ACC112 (cell line): ENCODE measurements at regions not wholly inside any gene's neighbourhood (a gene's known extent, or its start where the extent isn't known, plus 50 kb on each side); places are given as distances from the start of the nearest gene placed in this dataset.

ENCODE experiments used
- H2AFZ ChIP-seq: fragments of 200-600 bp; sonication (generic); one replicate; pipeline ENCODE4 v1.6.0; 2017; ENCODE audit warnings: antibody characterized with exemption, low read length; ENCODE audit not compliant: unreplicated experiment
- H3K27ac ChIP-seq: fragments of 200-600 bp; sonication (generic); 2 replicates; pipeline ENCODE4 v1.5.1; 2014; ENCODE audit warnings: low read depth, mild to moderate bottlenecking, antibody characterized with exemption, low read length, moderate library complexity
- H3K27me3 ChIP-seq: fragments of 200-600 bp; sonication (generic); 2 replicates; pipeline ENCODE4 v1.6.1; 2014; ENCODE audit warnings: mild to moderate bottlenecking, antibody characterized with exemption, low read length, moderate library complexity, mixed read lengths; ENCODE audit not compliant: insufficient read depth
- H3K36me3 ChIP-seq: fragments of 200-600 bp; sonication (generic); 2 replicates; pipeline ENCODE4 v1.6.1; 2016; ENCODE audit warnings: mild to moderate bottlenecking, antibody characterized with exemption, low read length, moderate library complexity, mixed read lengths; ENCODE audit not compliant: insufficient read depth
- H3K4me1 ChIP-seq: fragments of 200-600 bp; sonication (generic); one replicate; pipeline ENCODE4 v1.6.1; 2016; ENCODE audit warnings: low read length, mixed read lengths; ENCODE audit not compliant: insufficient read depth, unreplicated experiment, control insufficient read depth
- H3K4me3 ChIP-seq: fragments of 200-600 bp; sonication (generic); 2 replicates; pipeline ENCODE4 v1.5.1; 2014; ENCODE audit warnings: mild to moderate bottlenecking, low read depth, low read length
- H3K79me2 ChIP-seq: fragments of 200-600 bp; sonication (generic); one replicate; pipeline ENCODE4 v1.6.0; 2016; ENCODE audit warnings: low read length; ENCODE audit not compliant: control insufficient read depth, unreplicated experiment, insufficient read depth

- no peaks in the 10 kb centered on the region for H3K36me3 ChIP-seq
- no peaks in the 10 kb centered on the region for H3K27me3 ChIP-seq
- H3K4me1 ChIP-seq: no peaks in the 10 kb centered on the region
- H3K79me2 ChIP-seq: no peaks in the 10 kb centered on the region
- no peak overlapping the region for H3K4me3 ChIP-seq
- H3K27ac ChIP-seq: no peak overlapping the region
- no peak overlapping the region for H2AFZ ChIP-seq
These were observed 76.0 kb upstream of the SNRK start for GRCh38 chr3:43210049-43211027.

DNA sequence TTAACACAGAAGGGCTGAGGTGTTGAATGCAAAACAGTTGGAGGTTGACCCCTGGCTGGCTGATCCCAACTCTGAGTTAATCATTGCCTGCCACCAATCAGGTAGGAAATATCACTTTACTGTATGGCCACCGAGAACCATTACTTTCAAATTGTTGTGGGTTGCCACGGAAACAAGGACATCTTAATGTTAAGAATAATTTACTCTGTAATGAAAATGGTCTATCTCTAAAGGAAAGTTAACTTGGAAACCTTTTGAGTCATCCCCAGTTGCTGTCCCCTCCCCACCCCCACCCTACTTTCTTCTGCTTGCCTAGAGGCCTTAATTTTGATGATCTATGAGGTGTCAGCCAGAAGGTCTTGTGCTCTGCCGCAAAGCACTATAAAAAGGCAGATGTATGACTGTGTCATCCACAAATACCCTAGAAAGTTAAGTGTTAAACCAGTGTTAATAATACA is 78.7 kb upstream of the SNRK start:
- no peaks in the 10 kb centered on the region for H3K79me2 ChIP-seq
- no peaks in the 10 kb centered on the region for H3K27me3 ChIP-seq
- no peak overlapping the region for H2AFZ ChIP-seq
- H3K27ac ChIP-seq: no peak overlapping the region
- no peaks in the 10 kb centered on the region for H3K36me3 ChIP-seq
- no peaks in the 10 kb centered on the region for H3K4me1 ChIP-seq
- no peak overlapping the region for H3K4me3 ChIP-seq

DNA sequence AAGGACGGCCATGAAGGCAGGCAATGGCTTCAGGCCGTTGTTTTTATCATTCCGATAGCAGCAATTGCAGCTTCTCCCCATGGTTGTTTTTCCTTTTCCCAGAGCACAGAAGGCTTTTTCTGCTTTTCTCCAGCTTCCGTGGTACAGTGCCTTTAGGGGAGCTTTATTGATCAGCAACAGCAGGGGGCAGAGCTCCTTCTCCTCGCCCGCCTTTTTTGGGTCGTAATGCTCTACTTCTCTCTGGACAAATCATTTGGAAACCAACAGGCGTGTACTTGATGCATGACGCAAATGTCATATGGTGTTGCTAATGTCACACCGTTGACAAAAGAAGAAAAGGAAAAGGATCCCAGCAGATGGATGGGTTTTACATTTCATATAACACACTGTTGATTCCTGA is 79.7 kb upstream of the SNRK start:
- peaks cover under 1% of the 10 kb centered on the region; the same call in 1 of the 2 replicates for H3K27me3 ChIP-seq
- no peaks in the 10 kb centered on the region for H3K79me2 ChIP-seq
- no peak overlapping the region for H3K4me3 ChIP-seq
- H2AFZ ChIP-seq: no peak overlapping the region
- H3K27ac ChIP-seq: no peak overlapping the region
- no peaks in the 10 kb centered on the region for H3K36me3 ChIP-seq
- no peaks in the 10 kb centered on the region for H3K4me1 ChIP-seq

DNA sequence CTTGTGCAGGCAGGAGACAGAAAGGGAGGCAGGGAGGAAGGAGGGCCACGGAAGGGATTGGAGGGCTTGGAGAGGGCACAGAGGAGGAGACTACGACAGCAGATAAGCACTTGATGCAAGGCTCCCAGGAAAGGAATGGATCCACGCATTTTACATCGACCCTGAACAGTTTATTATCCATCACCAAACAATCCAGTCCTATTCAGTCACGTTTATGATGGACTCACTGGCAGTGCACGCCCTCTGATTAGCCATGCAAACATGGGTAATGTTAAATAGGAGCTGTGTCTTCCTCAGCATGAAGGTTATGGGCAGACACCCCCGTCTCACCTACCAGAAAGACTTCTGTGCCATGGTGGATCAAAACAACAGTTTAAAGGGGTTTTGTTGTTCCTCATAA is 80.2 kb upstream of the SNRK start:
- Histone ChIP-seq H3K27ac (no peak overlapping the region), H3K4me3 (no peak overlapping the region), H3K4me1 (no peaks in the 10 kb centered on the region)

GRCh38 chr3:43203022-43203421 is 83.3 kb upstream of the SNRK start:
- Histone ChIP-seq H3K27me3 (peaks cover 4% of the 10 kb centered on the region; the same call in 1 of the 2 replicates), H3K36me3 (no peaks in the 10 kb centered on the region), H2AFZ (no peak overlapping the region), H3K79me2 (no peaks in the 10 kb centered on the region), H3K27ac (no peak overlapping the region), H3K4me3 (no peak overlapping the region), H3K4me1 (no peaks in the 10 kb centered on the region)

More for the DNA sequence above, 80.2 kb upstream of the SNRK start:
- Histone ChIP-seq H2AFZ (no peak overlapping the region), H3K79me2 (no peaks in the 10 kb centered on the region), H3K36me3 (no peaks in the 10 kb centered on the region), H3K27me3 (peaks cover 4% of the 10 kb centered on the region; the same call in 1 of the 2 replicates)

GRCh38 chr3:43201581-43201980 is 84.8 kb upstream of the SNRK start:
- Histone ChIP-seq H3K27me3 (peaks cover 4% of the 10 kb centered on the region; the same call in 1 of the 2 replicates), H3K4me3 (no peak overlapping the region), H3K27ac (no peak overlapping the region), H3K4me1 (no peaks in the 10 kb centered on the region), H3K36me3 (no peaks in the 10 kb centered on the region), H2AFZ (no peak overlapping the region), H3K79me2 (no peaks in the 10 kb centered on the region)

- Histone ChIP-seq H2AFZ (no peak overlapping the region), H3K79me2 (no peaks in the 10 kb centered on the region), H3K4me1 (no peaks in the 10 kb centered on the region), H3K4me3 (no peak overlapping the region), H3K36me3 (no peaks in the 10 kb centered on the region), H3K27me3 (peaks cover 4% of the 10 kb centered on the region; the same call in 1 of the 2 replicates), H3K27ac (no peak overlapping the region)
These were observed 86.6 kb upstream of the SNRK start for GRCh38 chr3:43199645-43200306.

DNA sequence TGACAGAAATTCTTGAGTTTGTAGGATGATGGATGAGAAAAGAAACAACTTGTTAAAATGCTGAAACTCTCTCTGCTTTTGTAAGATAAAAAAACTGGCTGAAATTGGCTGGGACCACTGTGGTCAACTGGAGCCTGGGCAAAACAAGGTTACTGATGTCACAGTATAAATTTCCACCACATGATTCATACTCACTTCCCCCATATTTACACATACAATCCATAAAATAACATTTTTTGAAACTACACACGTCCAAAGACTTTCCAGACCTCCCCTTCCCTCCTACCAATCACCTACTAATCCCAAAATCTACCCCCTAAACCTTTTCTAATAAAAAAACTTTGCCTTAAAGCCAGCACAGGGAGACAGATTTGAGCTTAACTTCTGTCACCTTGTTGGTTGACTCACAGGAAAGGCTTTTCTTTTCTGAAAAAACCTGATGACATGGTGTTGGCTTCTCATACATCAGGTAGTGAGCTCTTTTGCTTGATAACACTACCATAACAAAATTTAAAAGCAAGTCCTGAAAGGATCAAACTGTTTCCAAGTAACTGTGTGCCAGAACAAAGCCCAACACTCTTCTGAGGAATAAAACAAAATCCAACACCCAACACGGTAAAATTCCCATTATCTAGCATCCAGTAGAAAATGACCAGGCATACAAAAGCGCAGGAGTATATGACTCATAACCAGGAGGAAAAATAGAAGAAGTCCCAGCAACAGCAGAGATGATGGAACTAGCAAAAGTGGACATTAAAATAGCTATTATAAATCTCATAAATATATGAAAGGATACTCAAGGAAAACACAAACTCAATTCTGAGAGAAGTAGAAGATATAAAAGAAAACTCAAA is 87.3 kb upstream of the SNRK start:
- Histone ChIP-seq H3K4me3 (no peak overlapping the region), H3K4me1 (no peaks in the 10 kb centered on the region), H3K27ac (no peak overlapping the region), H2AFZ (peak overlapping the region; percentile 52), H3K79me2 (no peaks in the 10 kb centered on the region), H3K27me3 (peaks cover 4% of the 10 kb centered on the region; the same call in 1 of the 2 replicates), H3K36me3 (no peaks in the 10 kb centered on the region)

DNA sequence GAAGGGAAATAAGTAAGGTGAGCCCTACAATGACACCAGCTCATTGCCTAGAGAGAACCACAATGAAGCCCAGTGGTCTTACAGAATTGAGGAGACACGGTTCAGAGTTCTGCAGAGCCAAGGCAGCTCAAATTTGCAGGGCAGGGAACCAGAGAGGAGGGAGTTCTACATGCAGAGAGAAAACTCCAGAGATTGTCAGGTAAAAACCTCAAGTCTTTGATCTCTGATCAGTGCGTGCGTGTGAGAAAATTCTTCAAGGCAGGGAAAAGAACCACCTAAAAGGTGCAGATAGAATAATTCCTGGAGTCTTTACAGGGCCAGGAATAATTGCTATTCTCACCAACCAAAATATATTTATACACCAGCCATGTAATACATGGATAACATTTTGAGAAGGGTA is 88.0 kb upstream of the SNRK start:
- no peaks in the 10 kb centered on the region for H3K4me1 ChIP-seq
- no peak overlapping the region for H3K4me3 ChIP-seq
- H2AFZ ChIP-seq: no peak overlapping the region
- H3K27me3 ChIP-seq: peaks cover 4% of the 10 kb centered on the region; the same call in 1 of the 2 replicates
- H3K36me3 ChIP-seq: no peaks in the 10 kb centered on the region
- H3K27ac ChIP-seq: no peak overlapping the region
- no peaks in the 10 kb centered on the region for H3K79me2 ChIP-seq

DNA sequence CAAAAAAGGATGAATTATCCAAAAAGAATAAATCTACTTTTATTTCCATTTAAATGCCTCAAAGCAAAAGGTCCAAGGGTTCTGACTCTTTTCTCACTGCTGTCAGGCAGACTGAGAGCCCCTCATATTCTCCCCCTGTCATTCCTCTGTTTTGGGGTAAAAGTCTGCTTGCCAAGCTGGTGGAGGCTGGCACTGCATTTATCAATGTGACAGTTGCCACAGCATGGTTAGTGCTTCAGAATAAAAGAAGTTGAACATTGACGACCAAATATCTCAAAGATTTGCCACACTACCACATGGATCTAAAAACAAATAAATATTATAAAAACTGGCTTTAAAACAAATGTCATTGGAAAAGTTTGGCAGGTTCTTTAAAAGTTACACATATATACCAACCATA is 89.2 kb upstream of the SNRK start:
- Histone ChIP-seq H3K4me1 (peaks cover 1% of the 10 kb centered on the region), H2AFZ (no peak overlapping the region), H3K79me2 (no peaks in the 10 kb centered on the region), H3K36me3 (no peaks in the 10 kb centered on the region), H3K27me3 (peaks cover 4% of the 10 kb centered on the region; the same call in 1 of the 2 replicates), H3K4me3 (no peak overlapping the region), H3K27ac (no peak overlapping the region)
